PC-3 (cell line): ENCODE measurements at regions not wholly inside any gene's neighbourhood (a gene's known extent, or its start where the extent isn't known, plus 50 kb on each side); places are given as distances from the start of the nearest gene placed in this dataset.

ENCODE experiments used
- EZH2 ChIP-seq: fragments of 300-600 bp; sonication (generic); IDR thresholded peaks from one replicate; pipeline ENCODE4 v1.6.1; 2017; ENCODE audit warnings: antibody characterized with exemption, mild to moderate bottlenecking, low read length; ENCODE audit not compliant: unreplicated experiment
- EZH2phosphoT487 ChIP-seq: fragments of 300-600 bp; sonication (generic); IDR thresholded peaks from 2 replicates; pipeline ENCODE4 v1.6.1; 2018; ENCODE audit warnings: mild to moderate bottlenecking, antibody characterized with exemption, low read length, borderline replicate concordance
- TF ChIP-seq, protein P1 (sequence below): fragments of 300-600 bp; sonication (generic); conservative IDR thresholded peaks from 2 replicates; pipeline ENCODE4 v1.5.1; 2017; ENCODE audit warnings: antibody characterized with exemption, low read depth, mild to moderate bottlenecking, low read length

DNA sequence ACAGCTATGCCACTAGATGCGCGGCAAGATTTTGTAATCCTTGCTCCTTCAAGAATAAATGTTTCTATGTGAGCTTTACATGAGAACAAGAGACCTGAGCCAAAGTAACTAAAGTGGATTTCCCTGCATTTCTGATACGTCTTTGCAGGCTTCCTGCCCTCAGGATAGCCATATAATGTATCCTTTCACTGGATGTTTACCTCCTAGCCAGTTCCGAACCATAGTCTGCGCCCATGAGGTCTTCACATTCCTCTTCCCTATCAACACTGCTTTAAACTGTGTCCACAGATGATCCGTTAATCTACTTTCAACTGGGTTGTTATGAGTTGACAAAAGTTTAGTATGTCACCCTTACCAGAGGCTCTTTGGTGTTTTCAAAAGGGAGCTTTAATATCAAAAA, 1889.1 kb upstream of the AGA start:
- TF ChIP-seq, protein P1, sequence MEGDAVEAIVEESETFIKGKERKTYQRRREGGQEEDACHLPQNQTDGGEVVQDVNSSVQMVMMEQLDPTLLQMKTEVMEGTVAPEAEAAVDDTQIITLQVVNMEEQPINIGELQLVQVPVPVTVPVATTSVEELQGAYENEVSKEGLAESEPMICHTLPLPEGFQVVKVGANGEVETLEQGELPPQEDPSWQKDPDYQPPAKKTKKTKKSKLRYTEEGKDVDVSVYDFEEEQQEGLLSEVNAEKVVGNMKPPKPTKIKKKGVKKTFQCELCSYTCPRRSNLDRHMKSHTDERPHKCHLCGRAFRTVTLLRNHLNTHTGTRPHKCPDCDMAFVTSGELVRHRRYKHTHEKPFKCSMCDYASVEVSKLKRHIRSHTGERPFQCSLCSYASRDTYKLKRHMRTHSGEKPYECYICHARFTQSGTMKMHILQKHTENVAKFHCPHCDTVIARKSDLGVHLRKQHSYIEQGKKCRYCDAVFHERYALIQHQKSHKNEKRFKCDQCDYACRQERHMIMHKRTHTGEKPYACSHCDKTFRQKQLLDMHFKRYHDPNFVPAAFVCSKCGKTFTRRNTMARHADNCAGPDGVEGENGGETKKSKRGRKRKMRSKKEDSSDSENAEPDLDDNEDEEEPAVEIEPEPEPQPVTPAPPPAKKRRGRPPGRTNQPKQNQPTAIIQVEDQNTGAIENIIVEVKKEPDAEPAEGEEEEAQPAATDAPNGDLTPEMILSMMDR: no peak
- TF ChIP-seq EZH2phosphoT487 (no peak), EZH2 (no peak)
